DND-41 (cell line): ENCODE measurements at regions not wholly inside any gene's neighbourhood (a gene's known extent, or its start where the extent isn't known, plus 50 kb on each side); places are given as distances from the start of the nearest gene placed in this dataset.

Source experiments
- ATAC-seq: fragments of 200-7000 bp; cut with Tn5 transposase; 3 replicates; pipeline ENCODE4 v1.9.1; 2021; ENCODE audit warnings: low read depth; ENCODE audit not compliant: insufficient read depth
- DNase-seq: peaks from one replicate; pipeline ENCODE4 v3.0.0-alpha.2; 2020
- H2AFZ ChIP-seq: 2 replicates; pipeline ENCODE4 v1.6.0; 2012; ENCODE audit warnings: low read depth, low read length
- H3K27ac ChIP-seq: 2 replicates; pipeline ENCODE4 v1.5.1; 2012; ENCODE audit warnings: low read length, inconsistent platforms
- H3K27me3 ChIP-seq: fragments of 200-600 bp; sonication (generic); 2 replicates; pipeline ENCODE4 v1.6.0; 2012; ENCODE audit warnings: low read length, mild to moderate bottlenecking, inconsistent platforms; ENCODE audit not compliant: insufficient read depth, poor library complexity
- H3K36me3 ChIP-seq: 2 replicates; pipeline ENCODE4 v1.5.1; 2012; ENCODE audit warnings: low read length, inconsistent platforms; ENCODE audit not compliant: insufficient read depth
- H3K4me1 ChIP-seq: 2 replicates; pipeline ENCODE4 v1.5.1; 2012; ENCODE audit warnings: mild to moderate bottlenecking, low read length; ENCODE audit not compliant: insufficient read depth
- H3K4me2 ChIP-seq: 2 replicates; pipeline ENCODE4 v1.6.0; 2012; ENCODE audit warnings: mild to moderate bottlenecking, moderate library complexity, low read length, inconsistent platforms; ENCODE audit not compliant: insufficient read depth
- H3K4me3 ChIP-seq, 2 experiments: fragments of 200-600 bp in 1 of 2; shearing (Covaris generic) in 1 of 2; 2 replicates each; pipeline ENCODE4 v1.5.1; 2012 to 2016; ENCODE audit warnings: inconsistent platforms in 2 of 2, low read length in 2 of 2, mild to moderate bottlenecking in 2 of 2, low read depth in 1 of 2, moderate library complexity in 1 of 2
- H3K79me2 ChIP-seq: 2 replicates; pipeline ENCODE4 v1.6.0; 2012; ENCODE audit warnings: low read length, inconsistent platforms; ENCODE audit not compliant: insufficient read depth
- H3K9ac ChIP-seq: 2 replicates; pipeline ENCODE4 v1.6.0; 2012; ENCODE audit warnings: low read depth, mild to moderate bottlenecking, inconsistent platforms, low read length, moderate library complexity
- H3K9me3 ChIP-seq: 2 replicates; pipeline ENCODE4 v1.5.1; 2012; ENCODE audit warnings: low read length, moderate library complexity, mild to moderate bottlenecking, inconsistent platforms; ENCODE audit not compliant: insufficient read depth, severe bottlenecking
- H4K20me1 ChIP-seq: 2 replicates; pipeline ENCODE4 v1.6.0; 2012; ENCODE audit warnings: low read length; ENCODE audit not compliant: insufficient read depth
- EZH2 ChIP-seq: IDR thresholded peaks from 3 replicates; pipeline ENCODE4 v1.6.1; 2012; ENCODE audit warnings: borderline replicate concordance, low read depth, mild to moderate bottlenecking, moderate library complexity, low read length, inconsistent platforms; ENCODE audit not compliant: severe bottlenecking
- TF ChIP-seq, protein P1 (sequence below): IDR thresholded peaks from 2 replicates; pipeline ENCODE4 v1.5.1; 2012; ENCODE audit warnings: borderline replicate concordance, low read length, moderate library complexity, mild to moderate bottlenecking; ENCODE audit not compliant: poor library complexity, severe bottlenecking; ENCODE audit errors: extremely low read depth

DNA sequence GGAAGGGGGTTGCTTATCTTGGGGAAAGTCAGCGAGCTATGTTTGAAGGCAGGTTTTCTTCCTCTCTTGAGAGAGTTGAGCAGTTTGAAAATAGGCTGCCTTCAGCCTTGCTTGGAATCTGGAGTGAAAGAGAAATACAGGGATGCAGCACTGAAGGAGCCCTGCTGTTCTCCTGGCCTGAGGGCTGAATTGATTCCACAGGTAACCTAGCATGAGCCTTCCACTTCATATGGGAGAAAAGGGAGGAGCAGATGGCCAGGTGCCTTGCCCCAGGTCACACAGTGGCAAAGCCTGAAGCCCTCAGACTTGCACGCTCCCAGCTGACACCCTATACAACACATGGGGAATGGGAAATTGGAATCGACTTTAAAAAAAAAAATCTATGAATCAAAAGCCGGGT, 88.0 kb upstream of the WLS start:
- TF ChIP-seq, protein P1, sequence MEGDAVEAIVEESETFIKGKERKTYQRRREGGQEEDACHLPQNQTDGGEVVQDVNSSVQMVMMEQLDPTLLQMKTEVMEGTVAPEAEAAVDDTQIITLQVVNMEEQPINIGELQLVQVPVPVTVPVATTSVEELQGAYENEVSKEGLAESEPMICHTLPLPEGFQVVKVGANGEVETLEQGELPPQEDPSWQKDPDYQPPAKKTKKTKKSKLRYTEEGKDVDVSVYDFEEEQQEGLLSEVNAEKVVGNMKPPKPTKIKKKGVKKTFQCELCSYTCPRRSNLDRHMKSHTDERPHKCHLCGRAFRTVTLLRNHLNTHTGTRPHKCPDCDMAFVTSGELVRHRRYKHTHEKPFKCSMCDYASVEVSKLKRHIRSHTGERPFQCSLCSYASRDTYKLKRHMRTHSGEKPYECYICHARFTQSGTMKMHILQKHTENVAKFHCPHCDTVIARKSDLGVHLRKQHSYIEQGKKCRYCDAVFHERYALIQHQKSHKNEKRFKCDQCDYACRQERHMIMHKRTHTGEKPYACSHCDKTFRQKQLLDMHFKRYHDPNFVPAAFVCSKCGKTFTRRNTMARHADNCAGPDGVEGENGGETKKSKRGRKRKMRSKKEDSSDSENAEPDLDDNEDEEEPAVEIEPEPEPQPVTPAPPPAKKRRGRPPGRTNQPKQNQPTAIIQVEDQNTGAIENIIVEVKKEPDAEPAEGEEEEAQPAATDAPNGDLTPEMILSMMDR: no peak
- TF ChIP-seq EZH2: no peak
- peaks cover 11% of the 10 kb centered on the region for H3K27me3 ChIP-seq
- H3K4me3 ChIP-seq: no peak overlapping the region
- no peak overlapping the region for H3K9ac ChIP-seq
- no peak overlapping the region for H2AFZ ChIP-seq
- no peaks in the 10 kb centered on the region for H3K4me1 ChIP-seq
- ATAC-seq (no peak), DNase-seq (no peak)
- H3K79me2 ChIP-seq: no peaks in the 10 kb centered on the region
- H3K27ac ChIP-seq: no peak overlapping the region
- no peaks in the 10 kb centered on the region for H3K9me3 ChIP-seq
- H3K4me2 ChIP-seq: no peak overlapping the region
- H3K36me3 ChIP-seq: no peaks in the 10 kb centered on the region
- H4K20me1 ChIP-seq: no peaks in the 10 kb centered on the region

GRCh38 chr1:68319907-68320306, 87.6 kb upstream of the WLS start:
- H3K9ac ChIP-seq: no peak overlapping the region
- H3K9me3 ChIP-seq: no peaks in the 10 kb centered on the region
- H3K4me3 ChIP-seq: no peak overlapping the region
- H4K20me1 ChIP-seq: no peaks in the 10 kb centered on the region
- TF ChIP-seq EZH2: no peak
- TF ChIP-seq, protein P1: no peak
- no peak for ATAC-seq
- H3K4me1 ChIP-seq: no peaks in the 10 kb centered on the region
- H3K4me2 ChIP-seq: no peak overlapping the region
- no peaks in the 10 kb centered on the region for H3K79me2 ChIP-seq
- DNase-seq: no peak
- no peak overlapping the region for H3K27ac ChIP-seq
- no peaks in the 10 kb centered on the region for H3K36me3 ChIP-seq
- H2AFZ ChIP-seq: no peak overlapping the region
- peaks cover 11% of the 10 kb centered on the region for H3K27me3 ChIP-seq

- Histone ChIP-seq H3K4me1 (no peaks in the 10 kb centered on the region), H3K4me2 (no peak overlapping the region)
- TF ChIP-seq, protein P1: no peak
- no peak for TF ChIP-seq EZH2
Observed at GRCh38 chr1:68317543-68317942, 85.2 kb upstream of the WLS start.

GRCh38 chr1:68314151-68314780, 81.9 kb upstream of the WLS start:
- Histone ChIP-seq H2AFZ (no peak overlapping the region), H3K4me2 (no peak overlapping the region), H3K4me1 (no peaks in the 10 kb centered on the region), H3K27ac (no peak overlapping the region), H3K4me3 (no peak overlapping the region), H3K9ac (no peak overlapping the region), H3K27me3 (no peaks in the 10 kb centered on the region), H3K36me3 (no peaks in the 10 kb centered on the region), H3K79me2 (no peaks in the 10 kb centered on the region), H4K20me1 (no peaks in the 10 kb centered on the region), H3K9me3 (no peaks in the 10 kb centered on the region)
- ATAC-seq: no peak
- DNase-seq: no peak
- TF ChIP-seq, protein P1: no peak
- TF ChIP-seq EZH2: no peak

More at GRCh38 chr1:68317543-68317942, 85.2 kb upstream of the WLS start:
- no peak overlapping the region for H3K4me3 ChIP-seq
- H3K27me3 ChIP-seq: peaks cover 11% of the 10 kb centered on the region
- no peak overlapping the region for H2AFZ ChIP-seq
- ATAC-seq (no peak), DNase-seq (no peak)
- H4K20me1 ChIP-seq: no peaks in the 10 kb centered on the region
- no peak overlapping the region for H3K9ac ChIP-seq
- H3K9me3 ChIP-seq: no peaks in the 10 kb centered on the region
- H3K27ac ChIP-seq: no peak overlapping the region
- H3K36me3 ChIP-seq: no peaks in the 10 kb centered on the region
- H3K79me2 ChIP-seq: no peaks in the 10 kb centered on the region
